ENCODE measurements at regions not wholly inside any gene's neighbourhood (a gene's known extent, or its start where the extent isn't known, plus 50 kb on each side); places are given as distances from the start of the nearest gene placed in this dataset.

- no peaks in the 10 kb centered on the region for H3K36me3 ChIP-seq (ENCODE audit: low read depth)
- DNase-seq, result no peak
- H3K4me3 ChIP-seq, result no peak overlapping the region
- ATAC-seq, result no peak
- no peak for TF ChIP-seq CTCF (IDR thresholded peaks at IDR 0.05)
- intact Hi-C loops (cut with DNase I, micrococcal nuclease), result no loop called here
- no peaks in the 10 kb centered on the region for H3K9me3 ChIP-seq
- H3K4me1 ChIP-seq (ENCODE audit: low read depth), result no peaks in the 10 kb centered on the region
Measured at GRCh38 chr7:142327628-142328405, 70.0 kb upstream of the PRSS58 start.

DNA sequence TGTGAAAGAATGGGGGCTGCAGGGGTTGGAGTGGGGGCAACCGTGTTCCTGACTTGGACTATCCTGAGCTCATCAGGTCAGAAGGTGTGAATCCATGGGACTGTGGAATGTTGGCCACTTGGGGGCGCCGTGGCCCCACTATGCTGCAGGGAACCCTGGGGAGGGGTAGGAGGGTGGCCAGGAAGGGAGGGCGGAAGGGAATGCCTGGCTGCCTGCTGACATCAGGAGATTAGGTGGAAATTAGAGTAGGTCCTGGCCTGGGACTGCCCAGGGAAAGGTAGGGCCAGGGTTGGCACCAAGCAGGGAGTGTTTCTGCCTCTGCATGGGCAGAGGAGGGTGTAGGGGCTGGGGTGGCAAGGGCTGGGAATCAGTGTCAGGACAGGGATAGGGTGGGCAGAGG, 65.8 kb upstream of the PRSS58 start:
- H3K9me3 ChIP-seq, result no peaks in the 10 kb centered on the region
- DNase-seq, result peak in 2 of 3 donors; percentile 24 to 42
- no peaks in the 10 kb centered on the region for H3K36me3 ChIP-seq (ENCODE audit: low read depth)
- no peaks in the 10 kb centered on the region for H3K4me1 ChIP-seq (ENCODE audit: low read depth)
- intact Hi-C loops (cut with DNase I, micrococcal nuclease), result no loop called here
- no peak for TF ChIP-seq CTCF (IDR thresholded peaks at IDR 0.05)
- H3K4me3 ChIP-seq, result no peak overlapping the region
- peak; percentile 74 for ATAC-seq

- no peak for ATAC-seq
- TF ChIP-seq CTCF (IDR thresholded peaks at IDR 0.05), result no peak
- H3K4me3 ChIP-seq, result no peak overlapping the region
Measured at GRCh38 chr7:142321391-142321790, 63.5 kb upstream of the PRSS58 start.

GRCh38 chr7:142320883-142321282, 63.0 kb upstream of the PRSS58 start:
- no peak overlapping the region for H3K4me3 ChIP-seq
- H3K9me3 ChIP-seq, result no peaks in the 10 kb centered on the region
- DNase-seq (no peak), ATAC-seq (no peak)
- H3K4me1 ChIP-seq (ENCODE audit: low read depth), result no peaks in the 10 kb centered on the region
- intact Hi-C loops (cut with DNase I, micrococcal nuclease), result no loop called here
- TF ChIP-seq CTCF (IDR thresholded peaks at IDR 0.05), result no peak
- H3K36me3 ChIP-seq (ENCODE audit: low read depth), result no peaks in the 10 kb centered on the region

More at GRCh38 chr7:142321391-142321790, 63.5 kb upstream of the PRSS58 start:
- Histone ChIP-seq H3K36me3 (ENCODE audit: low read depth) (no peaks in the 10 kb centered on the region), H3K9me3 (no peaks in the 10 kb centered on the region), H3K4me1 (ENCODE audit: low read depth) (no peaks in the 10 kb centered on the region)
- intact Hi-C loops (cut with DNase I, micrococcal nuclease), result no loop called here
- DNase-seq, result no peak

DNA sequence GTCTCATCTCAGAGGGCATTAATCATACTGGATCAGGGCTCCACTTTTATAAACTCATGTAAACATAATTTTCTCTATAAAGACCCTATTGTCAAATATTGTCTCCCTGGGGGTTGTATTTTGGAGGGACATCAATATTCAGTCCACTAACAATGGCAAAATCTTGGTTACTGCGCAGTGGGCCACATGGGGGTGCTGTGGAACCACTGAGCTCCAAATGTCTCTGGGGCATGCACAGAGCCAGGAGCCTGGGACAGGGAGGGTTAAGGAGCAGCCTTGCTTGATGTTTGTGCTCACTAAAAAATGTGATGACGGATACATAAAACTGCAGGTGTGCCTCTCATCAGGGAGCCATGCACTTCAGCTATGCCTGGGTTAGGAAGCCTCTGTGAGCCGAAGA, 62.1 kb upstream of the PRSS58 start:
- no peak overlapping the region for H3K4me3 ChIP-seq
- intact Hi-C loops (cut with DNase I, micrococcal nuclease), result no loop called here
- ATAC-seq (peak; percentile 44), DNase-seq (no peak)
- no peaks in the 10 kb centered on the region for H3K9me3 ChIP-seq
- no peaks in the 10 kb centered on the region for H3K4me1 ChIP-seq (ENCODE audit: low read depth)
- H3K36me3 ChIP-seq (ENCODE audit: low read depth), result no peaks in the 10 kb centered on the region
- TF ChIP-seq CTCF (IDR thresholded peaks at IDR 0.05), result no peak

All from mucosa of descending colon (tissue), 3 donors.